HTR-8/SVneo (cell line): ENCODE measurements at regions not wholly inside any gene's neighbourhood (a gene's known extent, or its start where the extent isn't known, plus 50 kb on each side); places are given as distances from the start of the nearest gene placed in this dataset.

Experiments used
- DNase-seq: peaks from one replicate; pipeline ENCODE4 v3.0.0; 2011; ENCODE audit warnings: low spot score, mixed read lengths; ENCODE audit not compliant: insufficient read length
- FAIRE-seq: peaks from 2 replicates; lab custom pipeline; 2011; peaks lifted over from hg19 to GRCh38; lab: Jason Lieb, UNC

DNA sequence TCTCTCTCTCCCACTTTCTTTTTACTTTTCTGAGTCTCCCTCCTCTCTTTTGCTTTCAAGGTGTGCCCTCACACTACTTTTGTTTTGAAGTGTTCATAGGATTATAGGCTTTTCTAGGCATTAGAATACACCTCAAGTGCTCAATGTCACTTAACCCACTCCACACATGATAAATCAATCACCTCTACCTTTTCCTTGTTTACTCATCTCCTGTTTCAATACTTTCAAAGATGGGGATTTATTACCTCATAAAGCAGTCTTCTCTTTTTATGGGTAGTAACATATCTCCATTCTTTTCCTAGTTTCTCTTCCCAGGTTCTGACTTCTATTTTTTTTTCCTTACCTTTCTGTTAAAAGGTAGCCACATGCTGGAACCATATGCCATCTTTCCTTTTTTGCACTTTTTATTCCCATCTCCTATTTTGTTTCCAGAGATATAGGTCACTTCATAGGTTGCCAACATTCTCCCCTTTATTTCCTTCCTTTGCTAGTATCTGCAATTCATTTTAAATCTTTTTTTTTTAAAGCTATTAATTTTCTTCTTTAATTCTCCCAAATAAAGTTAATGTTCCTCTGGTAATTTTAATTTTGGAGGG lies 137.6 kb upstream of the SLC10A2 start:
- FAIRE-seq (no peak), DNase-seq (no peak)

DNA sequence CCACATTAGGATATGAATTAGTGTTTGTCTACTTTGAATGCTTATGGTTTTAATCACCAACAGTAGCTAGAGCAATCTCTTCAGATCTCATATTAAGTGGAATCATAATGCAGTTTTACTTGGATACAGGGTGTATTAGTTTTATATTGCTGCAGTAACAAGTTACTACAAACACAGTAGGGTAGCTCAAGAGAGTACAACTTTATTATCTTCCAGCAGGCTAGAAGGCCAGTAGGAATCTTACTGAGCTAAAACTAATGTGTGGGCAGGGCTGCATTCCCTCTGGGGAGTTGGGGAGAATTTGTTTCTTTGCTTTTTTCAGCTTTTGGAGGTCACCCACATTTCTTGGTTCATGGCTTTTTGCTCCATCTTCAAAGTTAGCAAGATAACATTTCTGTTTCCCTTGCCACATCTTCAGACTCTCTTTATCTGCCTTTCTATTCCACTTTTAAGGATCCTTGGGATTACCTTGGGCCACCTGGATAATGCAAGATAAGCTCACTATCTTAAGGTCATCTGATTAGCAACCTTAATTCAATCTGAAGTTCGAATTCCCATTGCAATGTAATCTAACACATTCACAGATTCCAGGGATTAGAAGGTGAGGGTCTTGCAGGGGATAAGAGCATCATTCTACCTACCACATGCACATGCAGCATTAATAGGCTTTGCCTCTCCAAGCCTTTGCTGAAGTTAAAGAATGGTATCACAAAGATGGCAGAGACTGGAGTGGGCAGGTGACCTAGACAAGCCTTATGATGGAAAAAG lies 134.1 kb upstream of the SLC10A2 start:
- DNase-seq, result no peak
- no peak for FAIRE-seq

DNA sequence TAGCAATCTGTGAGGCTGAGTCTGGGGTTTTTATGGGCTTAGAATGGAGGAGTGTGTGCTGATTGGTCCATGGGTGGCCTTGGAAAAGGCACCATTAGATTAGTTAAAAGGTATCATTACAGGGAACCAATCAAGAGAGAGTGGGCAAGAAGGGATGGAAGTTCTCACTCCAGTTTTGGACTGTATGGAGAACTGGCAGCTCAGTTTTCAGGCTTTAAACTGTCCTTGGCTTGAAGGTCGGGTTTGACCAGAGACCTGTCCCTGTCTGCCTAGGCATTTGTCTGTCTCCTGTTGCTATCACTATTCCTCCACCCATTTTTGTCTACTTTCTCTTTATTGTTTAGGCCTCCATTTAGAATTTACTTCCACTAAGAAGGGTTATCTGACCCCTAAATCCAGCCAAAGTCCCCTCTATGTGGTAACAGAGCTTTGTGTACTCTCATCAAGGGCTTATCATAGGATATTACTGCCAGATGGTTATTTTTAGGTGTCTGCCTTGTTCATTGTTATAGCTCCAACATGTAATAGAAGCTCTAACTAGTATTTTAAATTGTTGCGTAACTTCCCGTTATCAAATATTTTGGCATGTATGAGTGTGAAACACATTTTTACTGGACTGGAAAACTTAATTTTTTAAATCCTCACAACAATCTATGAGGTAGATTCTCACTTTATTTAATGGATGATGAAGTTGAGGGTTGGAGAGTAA lies 133.3 kb upstream of the SLC10A2 start:
- no peak for DNase-seq
- FAIRE-seq, result no peak

DNA sequence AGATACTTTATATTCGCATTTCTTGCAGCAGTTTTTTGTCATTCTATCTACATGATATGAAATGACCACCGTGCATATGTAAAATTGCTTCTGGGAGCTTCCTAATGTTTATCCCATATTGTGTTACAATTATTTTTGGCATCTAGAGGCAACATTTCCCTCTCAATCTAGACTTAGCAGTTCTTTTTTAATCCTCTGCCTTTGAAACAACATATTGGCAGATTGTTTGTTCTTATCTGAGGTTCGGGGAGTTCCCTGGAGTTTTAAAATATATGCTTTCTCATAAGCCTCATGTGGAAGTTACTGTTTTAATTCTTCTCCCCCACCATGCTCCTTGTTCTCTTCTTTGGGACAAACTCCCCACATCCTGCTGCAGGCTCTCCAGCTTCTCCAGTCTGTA lies 130.1 kb upstream of the SLC10A2 start:
- DNase-seq, result no peak
- no peak for FAIRE-seq

DNA sequence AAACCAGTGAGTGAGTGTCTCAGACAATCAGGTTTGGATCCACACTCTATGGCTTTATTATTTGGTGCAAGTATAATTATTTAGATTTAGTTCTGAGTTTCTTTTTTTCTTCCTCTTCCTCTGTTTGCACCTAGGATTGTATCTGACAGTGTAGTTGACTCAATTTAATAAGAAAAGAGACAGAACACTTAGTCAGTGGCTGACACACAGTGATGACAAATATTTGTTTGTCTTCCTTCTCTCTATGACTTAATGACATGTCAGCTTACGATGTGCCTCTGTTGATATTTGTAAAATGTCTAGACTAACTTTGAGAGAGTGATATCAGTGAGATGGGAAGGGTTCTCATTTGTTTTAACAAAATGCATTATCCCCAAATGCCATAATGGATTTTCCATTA lies 129.5 kb upstream of the SLC10A2 start:
- no peak for DNase-seq
- FAIRE-seq, result no peak

DNA sequence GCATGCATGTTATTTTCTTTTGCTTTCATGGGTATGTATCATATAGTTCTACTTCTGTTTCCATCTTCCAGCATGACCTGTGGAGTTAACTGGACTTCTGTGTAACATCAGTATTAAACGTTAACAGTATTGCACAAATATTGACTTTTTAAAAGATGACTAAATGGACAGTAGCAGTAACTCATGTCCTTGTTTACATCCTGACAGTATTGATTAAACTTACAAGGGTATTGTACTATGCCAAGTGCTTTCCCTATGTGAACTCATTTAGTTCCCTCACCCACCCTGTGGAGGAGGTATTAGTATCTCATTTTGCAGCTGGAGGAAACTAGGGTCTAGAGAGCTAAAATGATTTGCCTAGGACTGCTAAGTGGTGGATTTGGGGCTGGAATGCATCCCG lies 128.7 kb upstream of the SLC10A2 start:
- FAIRE-seq (no peak), DNase-seq (no peak)

DNA sequence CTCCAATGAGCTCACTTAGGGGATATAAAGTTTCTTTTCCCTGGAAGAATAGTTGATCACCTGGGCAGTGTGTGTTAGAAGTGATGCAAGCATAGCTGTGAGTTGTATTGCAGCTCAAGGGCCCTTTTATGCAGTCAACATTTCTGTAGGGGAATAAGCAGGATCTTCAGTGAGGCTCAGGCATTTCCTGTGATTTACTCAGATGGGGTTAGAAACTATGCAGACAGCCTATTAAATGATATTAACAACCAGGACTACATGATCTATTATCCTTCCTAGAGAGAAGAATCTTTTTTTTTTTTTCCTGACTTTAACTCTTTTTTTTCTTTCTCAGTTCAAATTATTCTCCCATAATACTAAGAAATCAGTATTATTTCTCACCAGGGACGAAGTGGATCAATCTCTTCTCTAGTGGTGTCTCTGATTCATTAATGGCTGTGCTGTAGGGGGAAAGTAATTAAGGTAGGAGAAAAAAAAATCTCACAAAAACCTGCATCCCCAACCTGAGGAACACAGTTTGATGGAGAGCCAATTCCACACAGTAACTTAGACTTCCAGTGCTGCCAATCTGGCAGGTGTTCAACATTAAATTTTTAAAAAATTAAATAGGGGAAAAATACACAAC lies 126.4 kb upstream of the SLC10A2 start:
- DNase-seq (no peak), FAIRE-seq (no peak)

DNA sequence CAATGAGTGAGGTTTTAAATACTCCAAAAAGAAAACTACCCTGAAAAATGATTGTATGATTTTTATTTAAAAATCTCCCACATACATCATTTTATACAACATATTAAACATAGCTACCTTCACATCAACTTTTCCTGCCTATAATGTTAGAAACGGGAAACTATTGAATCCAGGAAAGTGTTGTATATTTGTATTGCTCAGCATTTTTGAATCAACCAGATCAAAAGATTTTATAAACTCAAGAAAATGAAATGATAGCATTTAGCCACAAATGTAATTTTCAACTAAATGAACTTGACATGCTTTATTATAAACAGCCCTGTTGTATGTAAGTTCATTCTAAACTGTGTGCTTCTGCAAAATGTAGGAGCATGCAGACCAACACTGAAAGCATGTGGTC lies 124.6 kb upstream of the SLC10A2 start:
- FAIRE-seq (no peak), DNase-seq (no peak)

DNA sequence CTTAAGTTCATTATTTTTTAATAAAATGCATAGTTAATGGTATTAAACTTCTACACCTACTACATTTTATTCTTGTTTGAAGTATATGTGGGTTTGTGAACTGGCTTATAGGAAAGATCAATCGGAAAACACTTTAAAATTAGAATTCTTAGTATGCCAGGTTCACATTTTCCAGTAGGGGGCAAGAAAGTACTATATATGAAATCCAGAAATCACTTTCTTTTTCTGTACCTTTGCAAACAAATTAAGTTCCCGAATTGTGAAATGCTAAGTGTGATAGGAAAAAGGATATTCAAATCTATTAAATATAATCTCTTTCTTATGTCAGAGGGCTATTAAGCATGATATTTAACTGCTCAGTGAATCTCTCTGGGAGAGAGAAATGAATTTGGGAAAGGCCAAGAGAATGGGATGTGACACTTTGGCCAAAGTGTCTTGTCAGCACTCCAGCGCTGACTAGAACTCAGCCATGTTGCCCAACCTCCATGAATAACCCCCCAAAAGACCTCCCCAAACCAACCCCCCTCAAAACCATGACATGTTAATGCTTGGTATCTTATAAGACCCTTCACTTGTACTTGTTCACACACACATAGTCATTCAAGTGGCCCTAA lies 122.6 kb upstream of the SLC10A2 start:
- FAIRE-seq (no peak), DNase-seq (no peak)

DNA sequence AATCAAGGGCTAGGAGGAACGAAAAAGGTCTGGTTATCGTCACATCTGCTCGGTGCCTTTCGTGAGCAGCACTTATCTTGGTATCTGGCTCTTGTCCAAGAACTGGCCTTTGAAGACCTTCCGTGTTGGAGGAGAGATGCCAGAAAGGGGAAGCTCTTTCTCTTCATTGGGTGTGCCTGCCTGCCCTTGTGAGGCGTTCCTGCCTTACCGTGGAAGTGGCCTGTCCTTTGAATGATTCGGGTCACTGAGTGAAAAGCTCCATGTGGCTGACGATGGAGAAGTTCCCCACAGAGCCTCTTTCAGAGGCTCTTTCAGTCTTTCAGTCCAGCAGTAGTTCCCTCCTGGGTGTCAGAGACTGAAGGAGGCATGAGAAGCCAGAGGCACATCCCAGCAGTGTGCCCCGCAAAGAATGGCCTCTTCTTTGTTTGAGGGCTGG lies 121.5 kb upstream of the SLC10A2 start:
- DNase-seq (no peak), FAIRE-seq (no peak)

DNA sequence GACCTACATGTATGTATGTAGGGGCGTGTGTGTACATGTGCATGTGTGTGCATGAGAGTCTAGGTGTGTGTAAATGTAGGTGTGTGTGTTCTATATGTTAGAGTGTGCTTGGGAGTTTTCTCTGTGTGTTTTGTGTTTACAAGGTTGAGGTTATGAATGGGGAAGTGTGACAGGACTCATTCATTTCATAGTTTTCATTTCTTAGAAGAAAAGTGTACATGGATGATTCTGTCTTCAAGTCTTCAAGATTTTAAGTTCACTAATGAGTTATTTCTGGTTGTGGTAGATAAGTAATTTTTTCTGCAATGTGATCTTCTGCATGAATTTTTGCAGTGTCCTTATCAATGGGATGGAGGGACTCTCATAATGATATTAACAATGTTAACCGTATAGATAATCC lies 118.2 kb upstream of the SLC10A2 start:
- FAIRE-seq (no peak), DNase-seq (no peak)

DNA sequence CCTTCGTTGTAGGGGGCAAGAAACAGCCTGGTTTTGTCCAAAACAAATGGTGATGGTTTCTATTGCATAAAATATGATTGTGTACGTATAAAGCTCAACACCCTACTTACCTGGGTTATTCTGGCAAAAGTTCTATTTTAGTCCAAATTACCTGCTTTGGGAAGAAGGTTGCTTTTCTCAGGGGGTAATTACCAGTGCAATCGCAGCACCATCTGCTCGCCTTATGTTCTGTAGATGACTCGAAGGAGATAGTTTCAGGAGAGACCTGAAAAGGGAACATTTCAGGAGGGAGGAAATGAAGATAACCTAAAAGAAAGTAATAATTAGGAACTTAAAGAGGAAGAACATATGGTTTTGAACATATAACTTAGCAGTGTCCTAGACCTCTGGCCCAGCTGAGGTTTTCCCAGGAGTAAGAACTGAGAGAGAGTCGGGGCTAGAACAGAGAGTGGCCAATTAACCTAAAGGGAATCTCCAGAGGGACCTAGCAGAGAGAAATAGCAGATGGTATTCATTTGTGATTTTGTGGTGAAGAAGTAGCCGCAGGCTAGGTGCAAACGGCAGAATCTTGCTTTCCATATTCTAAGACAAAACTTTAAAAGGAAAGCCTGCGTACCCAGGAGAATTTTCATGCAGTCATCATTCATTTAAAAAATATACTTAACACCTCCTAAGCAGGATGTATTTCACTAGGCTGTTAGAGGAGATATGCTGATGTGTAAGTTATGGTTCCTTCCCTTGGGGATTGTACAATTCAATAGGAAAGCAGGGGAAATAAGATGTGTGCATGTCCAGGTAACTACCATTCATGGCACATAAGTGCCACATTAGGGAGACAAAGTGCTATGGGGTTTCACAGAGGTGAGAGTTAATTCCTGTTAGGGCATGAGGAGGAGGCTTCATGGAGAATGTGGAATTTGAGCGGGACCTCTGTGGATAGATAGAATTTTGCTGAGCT lies 113.0 kb upstream of the SLC10A2 start:
- DNase-seq (no peak), FAIRE-seq (no peak)

DNA sequence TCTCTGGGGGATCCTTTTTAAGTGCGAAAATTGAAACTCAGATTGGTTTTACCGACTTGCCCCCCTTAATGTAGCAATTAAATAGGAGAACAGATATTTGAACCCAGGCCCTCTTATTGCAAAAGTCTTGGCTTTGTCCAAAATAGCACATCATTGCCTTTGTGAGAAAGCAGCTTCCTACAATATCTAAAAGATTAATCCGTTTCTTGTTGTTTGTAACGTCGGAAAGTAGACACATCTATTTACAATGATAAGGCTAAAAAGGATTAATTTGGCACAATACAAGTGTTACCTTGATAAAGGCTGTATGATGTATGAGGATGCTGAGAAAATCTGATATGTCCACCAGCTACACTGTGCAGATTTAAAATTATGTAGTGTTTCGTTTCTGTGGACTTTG lies 108.7 kb upstream of the SLC10A2 start:
- FAIRE-seq, result no peak
- no peak for DNase-seq

DNA sequence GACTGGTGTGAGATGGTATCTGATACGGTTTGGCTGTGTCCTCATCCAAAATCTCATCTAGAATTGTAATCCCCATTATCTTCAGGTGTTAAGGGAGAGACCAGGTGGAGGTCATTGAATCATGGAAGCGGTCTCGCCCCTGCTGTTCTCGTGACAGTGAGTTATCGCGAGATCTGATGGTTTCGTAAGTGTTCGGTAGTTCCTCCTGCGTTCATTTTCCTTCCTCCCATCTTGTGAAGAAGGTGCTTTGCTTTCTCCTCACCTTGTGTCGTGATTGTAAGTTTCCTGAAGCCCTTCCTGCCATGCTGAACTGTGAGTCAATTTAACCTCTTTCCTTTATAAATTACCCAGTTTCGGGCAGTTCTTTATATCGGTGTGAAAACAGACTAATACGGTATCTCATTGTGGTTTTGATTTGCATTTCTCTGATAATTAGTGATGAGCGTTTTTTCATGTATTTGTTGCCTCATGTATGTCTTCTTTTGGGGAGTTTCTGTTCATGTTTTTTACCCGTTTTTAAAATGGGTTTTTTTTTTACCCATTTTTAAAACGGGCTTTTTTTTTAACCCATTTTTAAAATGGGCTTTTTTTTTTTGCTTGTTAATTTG lies 102.8 kb upstream of the SLC10A2 start:
- FAIRE-seq (no peak), DNase-seq (no peak)

DNA sequence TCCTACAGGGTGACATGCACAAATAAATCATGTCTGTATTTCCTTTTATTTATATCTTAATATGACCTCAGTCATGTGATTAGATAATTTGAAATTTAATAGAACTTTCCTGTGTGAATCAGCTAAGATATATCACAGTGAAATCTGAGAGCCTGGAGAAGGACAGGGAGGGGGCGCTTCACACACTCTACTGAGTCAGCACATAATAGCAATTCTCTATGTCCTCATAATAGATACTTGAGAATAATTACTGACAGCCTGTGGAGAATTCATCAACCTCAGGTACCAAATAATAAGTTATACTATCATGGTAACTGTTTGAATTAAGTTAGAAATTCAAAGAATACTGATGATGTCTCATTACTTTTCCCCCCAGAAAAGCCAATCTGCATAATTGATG lies 98.0 kb upstream of the SLC10A2 start:
- FAIRE-seq, result no peak

DNA sequence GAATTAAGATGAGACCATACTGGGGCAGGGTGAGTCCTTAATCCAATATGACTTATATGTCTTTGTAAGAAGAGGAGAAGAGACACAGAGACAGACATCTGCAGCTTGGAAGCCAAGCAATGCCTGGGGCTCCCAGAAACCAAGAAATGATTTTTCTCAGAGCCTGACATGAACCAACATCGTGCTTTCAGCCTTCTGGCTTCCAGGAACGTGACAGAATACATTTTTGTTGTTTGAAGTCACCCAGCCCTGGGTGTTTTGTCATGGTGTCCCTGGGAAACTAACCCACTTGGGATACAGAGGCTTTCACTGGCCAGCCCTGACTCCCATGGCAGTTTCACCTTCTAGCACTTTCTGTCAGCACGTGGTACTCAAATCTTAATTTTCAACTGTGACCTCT lies 95.3 kb upstream of the SLC10A2 start:
- FAIRE-seq (no peak), DNase-seq (no peak)

More for the DNA sequence above, 98.0 kb upstream of the SLC10A2 start:
- no peak for DNase-seq

DNA sequence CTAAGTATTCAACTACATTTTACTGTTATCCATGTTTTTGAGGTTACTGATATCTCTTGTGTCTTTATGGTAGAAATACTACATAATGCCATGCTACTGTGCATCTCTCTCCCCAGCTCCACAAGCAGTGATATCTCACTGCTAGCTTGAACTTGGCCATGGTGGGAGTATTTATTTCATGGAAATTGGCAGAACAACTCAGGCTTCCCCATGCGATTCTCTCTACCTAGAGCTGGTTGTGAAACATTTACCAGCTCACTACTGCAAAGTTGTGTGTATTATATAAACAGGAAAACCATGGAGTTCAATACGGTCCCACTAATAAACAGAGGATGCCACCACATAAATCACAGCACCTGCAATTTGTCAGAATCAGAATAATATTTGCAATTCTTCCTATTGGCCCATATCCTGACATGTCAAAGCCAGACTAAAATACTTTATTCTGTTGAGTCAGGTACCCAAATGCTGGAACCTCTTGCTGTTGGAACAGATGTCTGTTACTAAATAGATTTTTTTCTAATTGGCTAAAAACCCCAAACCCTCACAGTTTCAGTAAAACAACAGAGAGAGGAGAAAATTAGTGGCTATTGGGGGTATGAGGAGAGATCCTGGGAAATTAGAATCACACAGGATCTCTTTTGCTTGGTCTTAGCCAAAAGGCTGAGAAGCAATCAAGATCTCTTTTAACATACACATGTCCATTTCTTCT lies 91.4 kb upstream of the SLC10A2 start:
- no peak for FAIRE-seq
- DNase-seq, result no peak

DNA sequence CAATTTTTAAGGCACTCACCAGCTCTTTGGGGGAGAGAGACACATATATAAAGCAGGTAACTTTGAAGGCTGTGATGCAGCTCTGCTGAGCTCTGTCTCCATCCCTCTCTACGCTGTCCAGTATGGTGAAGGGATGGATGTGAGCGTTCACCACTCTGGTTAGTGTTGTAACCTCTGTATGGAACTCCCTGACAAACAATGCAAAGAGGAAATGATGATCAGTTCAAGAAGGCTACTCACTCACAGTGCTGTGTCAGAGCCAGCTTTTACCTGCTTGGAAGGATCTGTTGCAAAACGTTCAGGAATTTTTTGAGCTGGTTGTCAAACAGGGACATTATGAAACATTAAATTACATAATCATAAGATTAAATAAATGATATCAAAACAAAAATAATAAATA lies 90.8 kb upstream of the SLC10A2 start:
- no peak for FAIRE-seq
- DNase-seq, result no peak
